Erythroblast (primary cell): ENCODE measurements at regions not wholly inside any gene's neighbourhood (a gene's known extent, or its start where the extent isn't known, plus 50 kb on each side); places are given as distances from the start of the nearest gene placed in this dataset.
"Not testable (repeated sequence)": the region's sequence is repeated elsewhere in the genome, so short reads cannot be mapped to it uniquely, and the experiment has no call there.

Experiments
- GATA1 ChIP-seq: IDR thresholded peaks from 2 replicates; pipeline ENCODE4 v1.6.1; 2011; ENCODE audit warnings: low read depth, mild to moderate bottlenecking, control low read depth, low read length, moderate library complexity
- POLR2A ChIP-seq: IDR thresholded peaks from 2 replicates; pipeline ENCODE4 v1.6.1; 2011; ENCODE audit warnings: mild to moderate bottlenecking, low read length

DNA sequence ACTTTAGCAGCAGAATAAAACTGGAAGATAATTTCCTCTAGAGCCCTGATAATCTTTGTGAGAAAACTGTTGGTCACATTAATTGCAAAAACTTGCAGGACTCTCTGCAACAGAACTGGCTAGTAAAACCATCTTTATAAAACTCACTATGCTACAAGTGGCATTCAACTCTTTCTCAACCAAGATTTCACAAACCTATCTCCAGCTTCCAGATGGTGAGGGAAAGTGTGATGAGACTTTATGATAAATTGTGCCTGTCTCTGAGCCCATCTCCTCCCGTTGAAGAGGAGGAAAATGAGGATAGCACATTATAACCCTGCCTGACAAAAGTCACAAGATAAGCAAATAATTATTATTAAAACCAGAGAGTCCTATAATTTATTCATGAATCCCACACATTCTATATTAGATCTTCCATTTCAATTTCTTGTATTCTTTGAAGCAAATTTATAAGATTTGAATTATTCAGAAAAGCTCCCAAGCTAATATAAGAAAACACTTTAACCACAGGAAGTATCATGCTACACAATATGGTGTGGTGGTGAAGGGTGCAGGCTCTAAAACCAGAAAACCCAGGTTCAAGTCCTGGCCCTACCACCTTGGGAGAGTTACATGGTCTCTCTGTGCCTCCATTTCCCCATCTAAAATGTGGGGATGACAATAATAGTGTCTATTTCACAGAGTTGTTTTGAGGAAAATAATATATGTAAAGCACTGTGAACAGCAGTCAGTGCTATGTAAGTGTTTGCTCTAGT, 65.6 kb upstream of the CHRNB4 start:
- not testable (repeated sequence) for TF ChIP-seq POLR2A, GATA1
